ENCODE measurements at regions not wholly inside any gene's neighbourhood (a gene's known extent, or its start where the extent isn't known, plus 50 kb on each side); places are given as distances from the start of the nearest gene placed in this dataset.

DNA sequence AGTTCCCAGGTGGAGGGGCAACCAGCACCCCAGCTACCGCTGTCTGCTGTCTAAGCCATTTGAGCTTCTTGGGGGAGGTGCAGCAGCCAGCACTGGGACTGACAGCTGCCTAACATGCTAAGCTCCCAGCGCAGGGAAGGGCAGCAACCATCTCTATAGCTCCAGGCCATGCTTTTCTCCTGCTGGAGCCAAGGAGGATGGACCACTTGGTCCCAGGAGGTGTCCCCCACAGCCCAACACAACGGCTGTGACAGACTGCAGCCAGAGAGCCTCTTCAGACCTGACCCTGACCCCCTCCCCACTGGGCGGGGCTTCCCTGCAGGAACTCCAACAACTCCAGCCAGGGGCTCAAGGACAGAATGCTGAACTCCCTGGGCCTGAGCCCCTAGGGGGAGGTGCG, 370.6 kb upstream of the REG3G start:
- no peak overlapping the region for H3K27ac ChIP-seq
- TF ChIP-seq CTCF (conservative IDR thresholded peaks at IDR 0.05) = no peak
- no peak for TF ChIP-seq ZFX (IDR thresholded peaks at IDR 0.05)

GRCh38 chr2:78676921-78677696, 348.4 kb upstream of the REG3G start:
- H3K27ac ChIP-seq = no peak overlapping the region
- no peak for TF ChIP-seq CTCF (conservative IDR thresholded peaks at IDR 0.05)
- TF ChIP-seq ZFX (IDR thresholded peaks at IDR 0.05) = no peak

- TF ChIP-seq ZFX (IDR thresholded peaks at IDR 0.05) (no peak), CTCF (conservative IDR thresholded peaks at IDR 0.05) (no peak)
- no peak overlapping the region for H3K27ac ChIP-seq
Measured at GRCh38 chr2:78677774-78678173, 347.7 kb upstream of the REG3G start.

DNA sequence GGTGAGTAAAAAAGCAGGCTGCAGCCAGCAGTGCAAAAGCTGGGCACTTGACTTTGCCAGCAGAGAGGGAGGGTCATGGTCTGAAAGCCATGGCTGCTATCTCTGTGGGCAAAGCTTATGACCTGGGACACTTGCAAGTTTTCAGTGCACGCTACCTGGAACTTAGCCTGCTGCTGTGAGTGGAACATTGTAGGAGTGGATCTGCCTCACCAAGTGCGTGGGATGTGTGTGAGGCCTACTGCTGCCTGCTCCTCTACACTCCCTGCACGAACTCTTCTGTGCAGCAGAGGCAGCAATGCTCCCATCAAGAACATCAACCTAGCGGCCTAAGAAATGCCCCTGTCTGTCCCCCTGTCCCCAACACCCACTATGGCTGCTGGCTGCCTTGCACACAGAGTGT, 344.1 kb upstream of the REG3G start:
- H3K27ac ChIP-seq = no peak overlapping the region
- TF ChIP-seq CTCF (conservative IDR thresholded peaks at IDR 0.05) (no peak), ZFX (IDR thresholded peaks at IDR 0.05) (no peak)

- H3K27ac ChIP-seq = no peak overlapping the region
- TF ChIP-seq CTCF (conservative IDR thresholded peaks at IDR 0.05) = no peak
- TF ChIP-seq ZFX (IDR thresholded peaks at IDR 0.05) = no peak
Measured at GRCh38 chr2:78682781-78683180, 342.7 kb upstream of the REG3G start.

- TF ChIP-seq ZFX (IDR thresholded peaks at IDR 0.05) (no peak), CTCF (conservative IDR thresholded peaks at IDR 0.05) (no peak)
- H3K27ac ChIP-seq = no peak overlapping the region
Measured at GRCh38 chr2:78686625-78687153, 338.8 kb upstream of the REG3G start.

DNA sequence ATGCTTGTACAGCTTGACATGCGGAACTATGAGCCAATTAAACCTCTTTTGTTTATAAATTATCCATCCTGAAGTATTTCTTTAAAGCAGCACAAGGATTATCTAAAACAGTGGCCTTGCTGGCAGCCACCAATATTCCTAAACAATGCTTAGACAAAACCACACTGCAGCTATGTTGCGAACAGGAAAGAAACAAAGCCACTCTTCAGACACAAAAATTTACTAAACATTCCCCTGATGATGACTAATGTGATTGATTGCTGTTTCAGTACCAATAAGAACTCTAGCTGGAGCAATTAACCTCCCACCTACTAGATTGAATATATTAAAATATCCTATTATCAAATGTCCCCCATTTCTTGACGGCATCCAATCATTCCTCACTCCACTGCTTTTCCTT, 325.8 kb upstream of the REG3G start:
- TF ChIP-seq CTCF (conservative IDR thresholded peaks at IDR 0.05) (no peak), ZFX (IDR thresholded peaks at IDR 0.05) (no peak)
- no peak overlapping the region for H3K27ac ChIP-seq
